Keratinocyte (primary cell): ENCODE measurements at regions not wholly inside any gene's neighbourhood (a gene's known extent, or its start where the extent isn't known, plus 50 kb on each side); places are given as distances from the start of the nearest gene placed in this dataset.
A peak's percentile ranks its signal among the peaks of the same experiment; 100 is the strongest.

Experiments used
- DNase-seq: peaks from one replicate; pipeline ENCODE4 v3.0.0-alpha.2; 2011; ENCODE audit warnings: low read depth, missing footprints, low spot score
- FAIRE-seq: peaks from 2 replicates; lab custom pipeline; 2011; peaks lifted over from hg19 to GRCh38; lab: Jason Lieb, UNC
- H2AFZ ChIP-seq: 2 replicates; pipeline ENCODE4 v1.6.0; 2012; ENCODE audit warnings: low read length, control low read depth, inconsistent platforms; ENCODE audit not compliant: control insufficient read depth
- H3K27ac ChIP-seq: 2 replicates; pipeline ENCODE4 v1.5.1; 2011; ENCODE audit warnings: low read length; ENCODE audit not compliant: control insufficient read depth, insufficient read depth
- H3K27me3 ChIP-seq: 3 replicates; pipeline ENCODE4 v1.6.0; 2011; ENCODE audit warnings: low read length; ENCODE audit not compliant: control insufficient read depth, insufficient read depth; ENCODE audit errors: extremely low read depth
- H3K36me3 ChIP-seq, 2 experiments: 2 replicates in 1 of 2; 3 replicates in 1 of 2; pipeline ENCODE4 v1.5.1; 2011; ENCODE audit warnings: low read length in 2 of 2, mild to moderate bottlenecking in 1 of 2; ENCODE audit not compliant: control insufficient read depth in 2 of 2, insufficient read depth in 2 of 2; ENCODE audit errors: extremely low read depth in 1 of 2
- H3K4me1 ChIP-seq: 3 replicates; pipeline ENCODE4 v1.5.1; 2011; ENCODE audit warnings: low read length; ENCODE audit not compliant: control insufficient read depth, insufficient read depth; ENCODE audit errors: extremely low read depth
- H3K4me2 ChIP-seq: 3 replicates; pipeline ENCODE4 v1.6.0; 2011; ENCODE audit warnings: low read depth, low read length; ENCODE audit not compliant: control insufficient read depth, insufficient read depth; ENCODE audit errors: extremely low read depth
- H3K4me3 ChIP-seq, 3 experiments: fragments of 200-600 bp in 1 of 3; sonication (generic) in 1 of 3; 2 replicates in 2 of 3; 3 replicates in 1 of 3; pipeline ENCODE4 v1.5.1; 2011 to 2016; ENCODE audit warnings: low read length in 3 of 3, mild to moderate bottlenecking in 3 of 3, control low read depth in 2 of 3, inconsistent platforms in 1 of 3, low read depth in 1 of 3, mixed read lengths in 1 of 3, mixed run types in 1 of 3, moderate library complexity in 1 of 3; ENCODE audit not compliant: control insufficient read depth in 2 of 3, insufficient read depth in 2 of 3; ENCODE audit errors: extremely low read depth in 1 of 3
- H3K79me2 ChIP-seq: 2 replicates; pipeline ENCODE4 v1.6.0; 2012; ENCODE audit warnings: low read length; ENCODE audit not compliant: control insufficient read depth, insufficient read depth
- H3K9ac ChIP-seq: 3 replicates; pipeline ENCODE4 v1.6.0; 2011; ENCODE audit warnings: low read length; ENCODE audit not compliant: control insufficient read depth, insufficient read depth; ENCODE audit errors: extremely low read depth
- H3K9me1 ChIP-seq: 3 replicates; pipeline ENCODE4 v1.6.0; 2011; ENCODE audit warnings: low read length; ENCODE audit not compliant: control insufficient read depth, insufficient read depth; ENCODE audit errors: extremely low read depth
- H3K9me3 ChIP-seq: 2 replicates; pipeline ENCODE4 v1.5.1; 2012; ENCODE audit warnings: low read depth, low read length; ENCODE audit not compliant: control insufficient read depth
- H4K20me1 ChIP-seq: 3 replicates; pipeline ENCODE4 v1.6.0; 2011; ENCODE audit warnings: low read length; ENCODE audit not compliant: control insufficient read depth, insufficient read depth; ENCODE audit errors: extremely low read depth
- EZH2 ChIP-seq: IDR thresholded peaks from one replicate; pipeline ENCODE4 v1.6.1; 2012; ENCODE audit warnings: inconsistent platforms, mild to moderate bottlenecking, low read length, moderate library complexity
- dilution Hi-C: fragments of 300-500 bp; cut with MboI; formaldehyde crosslinking; loops from one replicate; pipeline ENCODE4 v1.7.0; 2020; ENCODE audit warnings: low sequenced_read_pairs; ENCODE audit not compliant: extremely low pct_ligation_motif_present
- TF ChIP-seq, protein P1 (sequence below), 3 experiments: IDR thresholded peaks in 1 of 3; conservative IDR thresholded peaks in 1 of 3; optimal IDR thresholded peaks in 1 of 3; 2 replicates in 2 of 3; 3 replicates in 1 of 3; pipeline versions ENCODE3 to v1.5.1; 2011; ENCODE audit warnings: low read length in 3 of 3, mild to moderate bottlenecking in 3 of 3, moderate library complexity in 2 of 3, control low read depth in 1 of 3, inconsistent platforms in 1 of 3; ENCODE audit not compliant: insufficient read depth in 2 of 3; ENCODE audit errors: extremely low read depth in 1 of 3

- Histone ChIP-seq H3K27ac (no peak overlapping the region), H2AFZ (no peak overlapping the region), H3K79me2 (no peaks in the 10 kb centered on the region), H3K36me3 (no peaks in the 10 kb centered on the region), H3K9ac (no peak overlapping the region), H3K4me2 (no peak overlapping the region), H3K9me1 (no peaks in the 10 kb centered on the region), H3K4me3 (no peak overlapping the region), H3K27me3 (peaks cover 13% of the 10 kb centered on the region), H4K20me1 (no peaks in the 10 kb centered on the region), H3K4me1 (no peaks in the 10 kb centered on the region), H3K9me3 (no peaks in the 10 kb centered on the region)
- no peak for DNase-seq
- FAIRE-seq, result no peak
- dilution Hi-C loops, result no loop called here
- TF ChIP-seq, protein P1, sequence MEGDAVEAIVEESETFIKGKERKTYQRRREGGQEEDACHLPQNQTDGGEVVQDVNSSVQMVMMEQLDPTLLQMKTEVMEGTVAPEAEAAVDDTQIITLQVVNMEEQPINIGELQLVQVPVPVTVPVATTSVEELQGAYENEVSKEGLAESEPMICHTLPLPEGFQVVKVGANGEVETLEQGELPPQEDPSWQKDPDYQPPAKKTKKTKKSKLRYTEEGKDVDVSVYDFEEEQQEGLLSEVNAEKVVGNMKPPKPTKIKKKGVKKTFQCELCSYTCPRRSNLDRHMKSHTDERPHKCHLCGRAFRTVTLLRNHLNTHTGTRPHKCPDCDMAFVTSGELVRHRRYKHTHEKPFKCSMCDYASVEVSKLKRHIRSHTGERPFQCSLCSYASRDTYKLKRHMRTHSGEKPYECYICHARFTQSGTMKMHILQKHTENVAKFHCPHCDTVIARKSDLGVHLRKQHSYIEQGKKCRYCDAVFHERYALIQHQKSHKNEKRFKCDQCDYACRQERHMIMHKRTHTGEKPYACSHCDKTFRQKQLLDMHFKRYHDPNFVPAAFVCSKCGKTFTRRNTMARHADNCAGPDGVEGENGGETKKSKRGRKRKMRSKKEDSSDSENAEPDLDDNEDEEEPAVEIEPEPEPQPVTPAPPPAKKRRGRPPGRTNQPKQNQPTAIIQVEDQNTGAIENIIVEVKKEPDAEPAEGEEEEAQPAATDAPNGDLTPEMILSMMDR (optimal IDR thresholded peaks at IDR 0.05 in 1 of 3, IDR thresholded peaks at IDR 0.05 in 1 of 3, conservative IDR thresholded peaks at IDR 0.05 in 1 of 3; ENCODE audit: extremely low read depth in 1 of 3, insufficient read depth in 2 of 3, low read length in 3 of 3), result peak; percentile 23 to 57 (median 48)
- TF ChIP-seq EZH2, result no peak
Observed at GRCh38 chr10:46223064-46223480, 63.7 kb upstream of the ANTXRL start.

- TF ChIP-seq, protein P1 (optimal IDR thresholded peaks at IDR 0.05 in 1 of 3, IDR thresholded peaks at IDR 0.05 in 1 of 3, conservative IDR thresholded peaks at IDR 0.05 in 1 of 3; ENCODE audit: extremely low read depth in 1 of 3, insufficient read depth in 2 of 3, low read length in 3 of 3), result no peak
- no peak for TF ChIP-seq EZH2
- Histone ChIP-seq H3K9me1 (no peaks in the 10 kb centered on the region), H3K4me1 (peaks cover 3% of the 10 kb centered on the region), H3K36me3 (no peaks in the 10 kb centered on the region), H3K79me2 (no peaks in the 10 kb centered on the region), H3K9ac (no peak overlapping the region), H3K4me3 (no peak overlapping the region), H3K9me3 (no peaks in the 10 kb centered on the region), H4K20me1 (no peaks in the 10 kb centered on the region), H3K27me3 (peaks cover 13% of the 10 kb centered on the region), H3K27ac (no peak overlapping the region), H2AFZ (no peak overlapping the region), H3K4me2 (no peak overlapping the region)
- DNase-seq (no peak), FAIRE-seq (no peak)
- dilution Hi-C loops, result no loop called here
Observed at GRCh38 chr10:46223626-46224413, 63.0 kb upstream of the ANTXRL start.
